ENCODE measurements at regions not wholly inside any gene's neighbourhood (a gene's known extent, or its start where the extent isn't known, plus 50 kb on each side); places are given as distances from the start of the nearest gene placed in this dataset.

- Histone ChIP-seq H3K4me3 (replicated peaks in 1 of 3; ENCODE audit: insufficient read depth in 1 of 3, low read depth in 1 of 3, low read length in 3 of 3) (no peak overlapping the region), H3K27ac (ENCODE audit: insufficient read depth, low read depth, low read length) (no peak overlapping the region), H4K20me1 (replicated peaks; ENCODE audit: control insufficient read depth, extremely low read depth, insufficient read depth, low read length) (no peaks in the 10 kb centered on the region), H3K4me1 (ENCODE audit: control insufficient read depth, extremely low read depth, insufficient read depth, low read length) (no peaks in the 10 kb centered on the region), H3K36me3 (ENCODE audit: control insufficient read depth in 2 of 2, extremely low read depth in 1 of 2, insufficient read depth in 2 of 2, low read length in 2 of 2) (no peaks in the 10 kb centered on the region), H3K79me2 (ENCODE audit: control insufficient read depth, insufficient read depth, low read length) (no peaks in the 10 kb centered on the region), H3K27me3 (ENCODE audit: control insufficient read depth in 2 of 2, insufficient read depth in 2 of 2, low read length in 2 of 2) (peaks cover 29 to 31% of the 10 kb centered on the region in 2 experiments), H3K9ac (replicated peaks; ENCODE audit: extremely low read depth, insufficient read depth, low read length) (no peak overlapping the region), H3K4me2 (ENCODE audit: insufficient read depth, low read length) (no peak overlapping the region), H2AFZ (ENCODE audit: low read depth, low read length) (no peak overlapping the region), H3K9me1 (replicated peaks; ENCODE audit: control insufficient read depth, extremely low read depth, insufficient read depth, low read length) (no peaks in the 10 kb centered on the region), H3K9me3 (replicated peaks; ENCODE audit: control insufficient read depth, insufficient read depth, low read length) (no peaks in the 10 kb centered on the region)
- DNase-seq (ENCODE audit: low read depth, low spot score): no peak
- CTCF ChIA-PET: interaction anchor here (0.6 kb wide), 1 partner anchor 49 kb away, joined by 3 read pairs; no protein-coding TSS in a partner anchor
- FAIRE-seq: no peak
- intact Hi-C loops (cut with micrococcal nuclease): no loop called here
- TF ChIP-seq EZH2 (IDR thresholded peaks at IDR 0.05; ENCODE audit: borderline replicate concordance, low read depth, low read length, severe bottlenecking): no peak
- TF ChIP-seq POLR2AphosphoS5 (IDR thresholded peaks at IDR 0.05; ENCODE audit: insufficient read depth, low read depth, low read length): no peak
- TF ChIP-seq JUN (IDR thresholded peaks at IDR 0.05; ENCODE audit: borderline replicate concordance, insufficient read depth, insufficient read length, low read depth): no peak
- no peak for TF ChIP-seq GATA2 (IDR thresholded peaks at IDR 0.05; ENCODE audit: insufficient read depth, insufficient read length, low read depth, low read length)
- no peak for TF ChIP-seq POLR2A (IDR thresholded peaks at IDR 0.05; ENCODE audit: low read depth, low read length)
- no peak for TF ChIP-seq MYC (IDR thresholded peaks at IDR 0.05; ENCODE audit: low read depth, low read length)
- TF ChIP-seq MAX (IDR thresholded peaks at IDR 0.05; ENCODE audit: insufficient read depth, insufficient read length): no peak
- TF ChIP-seq CTCF (IDR thresholded peaks at IDR 0.05; ENCODE audit: extremely low read depth in 1 of 2, insufficient read depth in 1 of 2, low read depth in 1 of 2, low read length in 2 of 2): no peak
- no peak for TF ChIP-seq FOS (IDR thresholded peaks at IDR 0.05; ENCODE audit: borderline replicate concordance, insufficient read depth, low read length)
- BruUV-seq (replicated peaks): no TSS peak
- POLR2A ChIA-PET: no interaction called here
- dilution Hi-C loops (cut with MboI; ENCODE audit: extremely low pct_ligation_motif_present, low sequenced_read_pairs): no loop called here
Observed at GRCh38 chr5:74290634-74291241, 349.8 kb downstream of the ENC1 start.

Data from endothelial cell of umbilical vein (primary cell).